SH-SY5Y (cell line): ENCODE measurements at regions not wholly inside any gene's neighbourhood (a gene's known extent, or its start where the extent isn't known, plus 50 kb on each side); places are given as distances from the start of the nearest gene placed in this dataset.

Source experiments
- GATA2 ChIP-seq: IDR thresholded peaks from 2 replicates; pipeline ENCODE4 v1.6.1; 2011; ENCODE audit warnings: mild to moderate bottlenecking, low read depth, low read length
- GATA3 ChIP-seq: IDR thresholded peaks from 2 replicates; pipeline ENCODE4 v1.6.1; 2011; ENCODE audit warnings: low read depth, mild to moderate bottlenecking, low read length, moderate library complexity

- TF ChIP-seq GATA3 (no peak), GATA2 (no peak)
Observed at GRCh38 chr6:165766457-165766856, 103.4 kb upstream of the PDE10A start.

GRCh38 chr6:165766026-165766425 lies 103.0 kb upstream of the PDE10A start:
- TF ChIP-seq GATA2 (no peak), GATA3 (no peak)

GRCh38 chr6:165762876-165763275 lies 99.8 kb upstream of the PDE10A start:
- TF ChIP-seq GATA2, result no peak
- no peak for TF ChIP-seq GATA3

GRCh38 chr6:165762125-165762524 lies 99.1 kb upstream of the PDE10A start:
- TF ChIP-seq GATA3 (no peak), GATA2 (no peak)

- TF ChIP-seq GATA3 (no peak), GATA2 (no peak)
Observed at GRCh38 chr6:165760803-165761185, 97.8 kb upstream of the PDE10A start.

- TF ChIP-seq GATA3 (no peak), GATA2 (no peak)
Observed at GRCh38 chr6:165760126-165760802, 97.2 kb upstream of the PDE10A start.

GRCh38 chr6:165758441-165758840 lies 95.4 kb upstream of the PDE10A start:
- no peak for TF ChIP-seq GATA3
- no peak for TF ChIP-seq GATA2

GRCh38 chr6:165755583-165755982 lies 92.5 kb upstream of the PDE10A start:
- TF ChIP-seq GATA3 (no peak), GATA2 (no peak)

- no peak for TF ChIP-seq GATA3
- no peak for TF ChIP-seq GATA2
Observed at GRCh38 chr6:165753506-165753905, 90.5 kb upstream of the PDE10A start.

- TF ChIP-seq GATA3 (no peak), GATA2 (no peak)
Observed at GRCh38 chr6:165752451-165752850, 89.4 kb upstream of the PDE10A start.

- no peak for TF ChIP-seq GATA2
- no peak for TF ChIP-seq GATA3
Observed at GRCh38 chr6:165751486-165751885, 88.4 kb upstream of the PDE10A start.

- TF ChIP-seq GATA2 (no peak), GATA3 (no peak)
Observed at GRCh38 chr6:165749163-165749562, 86.1 kb upstream of the PDE10A start.

GRCh38 chr6:165748390-165748789 lies 85.3 kb upstream of the PDE10A start:
- no peak for TF ChIP-seq GATA3
- TF ChIP-seq GATA2, result no peak

GRCh38 chr6:165747963-165748362 lies 84.9 kb upstream of the PDE10A start:
- no peak for TF ChIP-seq GATA3
- TF ChIP-seq GATA2, result no peak

- no peak for TF ChIP-seq GATA2
- no peak for TF ChIP-seq GATA3
Observed at GRCh38 chr6:165746331-165746730, 83.3 kb upstream of the PDE10A start.

- TF ChIP-seq GATA2, result no peak
- no peak for TF ChIP-seq GATA3
Observed at GRCh38 chr6:165745492-165745891, 82.5 kb upstream of the PDE10A start.
